DOHH2 (cell line): ENCODE measurements at regions not wholly inside any gene's neighbourhood (a gene's known extent, or its start where the extent isn't known, plus 50 kb on each side); places are given as distances from the start of the nearest gene placed in this dataset.

Experiments
- CTCF ChIP-seq: fragments of 200-600 bp; sonication (generic); IDR thresholded peaks from one replicate; pipeline ENCODE4 v1.5.1; 2014; ENCODE audit warnings: antibody characterized with exemption, mild to moderate bottlenecking, low read depth, low read length; ENCODE audit not compliant: poor library complexity, severe bottlenecking
- EZH2phosphoT487 ChIP-seq: fragments of 200-600 bp; sonication (generic); IDR thresholded peaks from 2 replicates; pipeline ENCODE4 v1.6.1; 2017; ENCODE audit warnings: borderline replicate concordance, mild to moderate bottlenecking, antibody characterized with exemption, low read length, moderate library complexity, mixed read lengths

GRCh38 chr5:159619826-159620225 lies 289.5 kb upstream of the IL12B start:
- TF ChIP-seq CTCF: no peak
- TF ChIP-seq EZH2phosphoT487: no peak
